Right lobe of liver (tissue), 4 donors: ENCODE measurements at regions not wholly inside any gene's neighbourhood (a gene's known extent, or its start where the extent isn't known, plus 50 kb on each side); places are given as distances from the start of the nearest gene placed in this dataset.

Source experiments
- CTCF ChIP-seq, 4 donors: fragments of 200-600 bp in 3 of 4; fragments of 450-650 bp in 1 of 4; IDR thresholded peaks; one replicate each; pipeline versions ENCODE4 v1.5.1 to v1.8.0; 2016 to 2022; ENCODE audit warnings: antibody characterized with exemption in 4 of 4, mild to moderate bottlenecking in 2 of 4
- POLR2A ChIP-seq: fragments of 450-650 bp; IDR thresholded peaks from one replicate; pipeline ENCODE4 v1.6.1; 2017; ENCODE audit warnings: antibody characterized with exemption, mild to moderate bottlenecking
- donor health status: DM: no; HTN: no; CAD: no.
- donor health status: DM: no; HTN: no; CAD: no.
- donor health status: DM: no; HTN: yes; CAD: no.

DNA sequence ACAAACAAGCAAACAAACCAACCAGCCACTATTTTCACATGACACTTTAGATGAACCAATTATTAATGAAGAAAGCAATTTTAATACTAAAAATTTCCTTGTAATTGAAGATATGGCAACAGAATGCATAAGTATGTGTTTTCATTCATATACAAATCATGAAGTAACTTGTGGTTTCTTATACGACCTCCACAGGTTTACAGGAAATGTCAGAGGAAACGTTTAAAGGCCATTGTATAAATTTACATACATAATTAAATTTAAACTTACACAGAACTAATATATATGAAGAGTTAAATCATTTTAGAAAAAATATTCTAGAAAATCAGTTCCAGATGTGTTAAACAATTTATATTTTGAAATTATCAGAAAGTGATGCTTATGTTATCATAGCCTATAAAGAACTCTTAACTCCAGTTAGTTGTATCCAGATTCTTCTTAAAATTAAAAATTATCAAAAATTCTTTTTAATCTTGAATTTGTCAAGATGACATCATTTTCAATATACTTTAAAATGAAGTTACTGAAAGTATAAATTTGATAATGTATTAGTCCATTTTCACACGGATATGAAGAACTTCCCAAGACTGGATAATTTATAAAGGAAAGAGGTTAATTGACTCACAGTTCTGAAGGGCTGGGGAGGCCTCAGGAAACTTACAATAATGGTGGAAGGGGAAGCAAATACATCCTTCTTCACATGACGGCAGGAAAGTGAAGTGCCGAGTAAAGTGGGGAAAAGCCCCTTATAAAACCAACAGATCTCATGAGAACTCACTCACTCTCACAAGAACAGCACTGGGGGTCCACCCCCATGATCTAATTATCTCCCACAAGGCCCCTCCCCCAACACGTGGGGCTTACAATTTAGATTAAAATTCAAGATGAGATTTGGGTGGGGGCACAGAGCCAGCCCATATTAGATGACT is 192.0 kb downstream of the PIK3R1 start:
- TF ChIP-seq POLR2A (no peak), CTCF (IDR thresholded peaks at IDR 0.05) (no peak)
